CD4-positive, alpha-beta T cell treated with Interleukin-21 for 1 hour (primary cell): ENCODE measurements at regions not wholly inside any gene's neighbourhood (a gene's known extent, or its start where the extent isn't known, plus 50 kb on each side); places are given as distances from the start of the nearest gene placed in this dataset.

ENCODE experiments used
- DNase-seq: peaks from one replicate; pipeline ENCODE4 v3.0.0-alpha.2; 2020

DNA sequence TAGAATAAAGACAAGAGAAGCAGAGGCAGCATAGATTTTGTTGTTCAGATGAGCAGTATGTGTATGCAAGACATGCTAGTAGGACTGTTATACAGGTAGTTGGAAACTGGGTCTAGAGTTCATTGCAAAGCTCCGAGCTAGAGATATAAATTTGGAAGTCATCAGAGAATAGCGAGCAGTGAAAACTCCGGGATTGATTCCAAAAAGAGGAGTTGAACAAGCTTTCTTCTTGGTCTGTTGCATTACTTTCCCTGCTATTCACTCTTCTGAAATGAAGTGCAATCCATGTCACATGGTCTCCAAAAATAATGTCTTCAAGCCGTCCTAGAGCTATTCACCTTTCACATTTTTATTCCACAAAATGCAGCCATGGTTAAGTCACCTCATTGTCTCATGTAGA lies 67.9 kb upstream of the ZNF462 start:
- DNase-seq: no peak

DNA sequence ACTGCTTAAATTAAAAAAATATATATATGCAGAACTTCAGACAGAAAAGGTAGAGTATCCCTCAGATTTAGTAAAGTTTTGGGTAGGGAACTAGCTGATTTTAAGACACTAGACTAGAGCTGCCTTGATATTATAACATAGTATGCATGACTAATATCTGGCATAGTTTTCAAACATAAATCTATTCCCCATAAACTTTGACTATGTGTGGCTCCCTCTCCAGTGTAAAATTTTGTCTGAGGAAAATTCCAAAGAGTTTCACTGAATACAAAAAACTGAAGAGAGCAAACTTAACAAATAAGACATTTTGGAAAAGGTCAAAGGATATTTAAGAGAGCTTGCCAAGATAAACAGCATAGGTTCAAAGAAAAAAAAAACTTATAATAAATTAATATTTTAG lies 66.2 kb upstream of the ZNF462 start:
- DNase-seq: no peak

DNA sequence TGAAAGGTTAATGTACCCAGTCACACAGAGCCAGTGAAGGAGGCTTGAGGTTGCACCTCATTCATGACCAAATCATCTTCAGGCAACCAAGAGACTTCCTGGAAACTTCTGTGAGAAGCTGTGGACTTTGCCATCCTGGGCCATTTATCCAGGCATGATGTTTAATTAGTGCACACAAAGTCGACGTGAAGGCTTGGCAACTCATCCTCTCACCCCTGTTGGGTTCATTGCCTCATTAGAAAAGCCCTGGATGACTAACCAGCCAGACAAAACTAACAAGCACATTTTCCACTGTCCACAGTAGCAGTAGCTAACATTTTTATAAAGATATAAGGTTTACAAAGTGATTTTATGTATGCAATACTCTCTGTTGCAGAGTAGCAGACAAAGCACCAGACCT lies 65.7 kb upstream of the ZNF462 start:
- DNase-seq: no peak

DNA sequence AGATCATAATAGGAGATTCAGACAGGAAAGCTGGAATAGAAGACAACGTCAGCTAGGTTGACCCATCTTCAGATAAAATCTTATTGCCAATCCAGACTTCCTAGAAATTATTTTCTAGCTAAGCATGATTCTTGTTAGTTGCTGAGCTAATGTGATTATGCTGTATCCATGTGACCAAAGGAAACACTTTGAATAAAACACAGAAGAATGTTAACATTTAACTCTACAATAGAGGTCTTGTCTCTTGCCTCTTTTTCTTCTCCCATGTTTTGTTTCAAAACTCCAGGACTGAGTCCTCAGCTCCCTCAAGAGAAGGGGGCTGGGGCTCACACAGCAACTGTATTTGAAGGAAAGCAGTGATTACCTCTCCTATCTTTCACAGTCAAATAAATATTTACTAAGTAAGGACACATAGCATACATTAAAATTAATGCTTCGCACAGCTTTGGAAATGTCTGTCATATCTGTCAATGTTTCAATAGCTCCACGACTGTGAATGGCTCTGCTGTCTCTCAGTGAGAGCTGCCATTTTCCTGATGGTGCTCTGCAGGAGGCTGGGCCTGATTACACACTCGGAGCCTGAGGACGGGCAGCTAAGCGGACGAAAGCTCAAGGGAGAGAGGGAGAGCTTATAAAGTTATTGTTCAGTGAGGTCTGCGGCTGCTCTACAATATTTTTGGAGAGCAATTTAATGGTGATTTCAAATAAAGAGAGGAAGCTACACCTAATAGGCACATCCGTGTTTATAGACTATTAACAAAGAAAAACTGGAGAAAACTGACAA lies 64.8 kb upstream of the ZNF462 start:
- no peak for DNase-seq

DNA sequence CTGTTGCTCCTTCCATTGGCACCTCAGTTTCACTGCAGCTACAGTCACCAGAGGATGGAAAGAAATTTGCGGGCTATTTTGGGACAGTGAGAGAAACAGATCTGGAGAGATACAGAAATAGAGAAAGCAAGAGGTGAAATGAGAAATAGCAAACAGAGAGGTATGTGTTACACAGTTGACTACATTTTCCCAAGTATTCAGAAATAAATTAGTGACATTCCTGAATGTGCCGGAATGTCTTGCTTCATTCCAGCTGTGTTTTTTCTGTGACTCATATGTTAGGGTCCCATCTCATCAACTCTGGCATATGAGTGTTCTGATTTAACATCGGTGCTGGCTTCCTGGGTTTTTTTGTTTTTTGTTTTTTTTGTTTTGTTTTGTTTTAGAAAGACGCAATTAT lies 63.8 kb upstream of the ZNF462 start:
- no peak for DNase-seq

DNA sequence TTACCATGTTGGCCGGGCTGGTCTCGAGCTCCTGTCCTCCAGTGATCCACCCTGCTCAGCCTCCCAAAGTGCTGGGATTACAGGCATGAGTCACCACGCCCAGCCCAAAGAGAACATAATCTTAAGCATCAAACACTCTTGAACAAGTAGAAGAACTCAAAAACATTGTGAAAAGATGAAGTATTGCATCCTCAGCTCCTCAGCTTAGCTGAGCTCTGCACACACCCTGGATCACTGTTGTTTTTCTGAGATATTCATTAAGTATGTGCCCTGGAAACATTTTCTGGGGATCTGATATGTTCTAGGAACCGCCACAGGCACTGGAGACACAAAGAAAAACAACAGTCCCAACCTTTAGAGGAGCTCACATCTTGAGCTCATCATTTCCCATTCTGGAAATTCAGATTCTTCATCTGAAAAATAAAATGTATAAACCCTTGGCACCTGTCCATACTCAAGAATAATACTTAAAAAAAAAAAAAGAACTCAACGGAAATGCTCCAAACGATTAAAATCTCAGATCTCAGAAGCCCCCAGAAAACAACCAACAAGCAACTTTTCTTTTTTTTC lies 62.2 kb upstream of the ZNF462 start:
- no peak for DNase-seq

DNA sequence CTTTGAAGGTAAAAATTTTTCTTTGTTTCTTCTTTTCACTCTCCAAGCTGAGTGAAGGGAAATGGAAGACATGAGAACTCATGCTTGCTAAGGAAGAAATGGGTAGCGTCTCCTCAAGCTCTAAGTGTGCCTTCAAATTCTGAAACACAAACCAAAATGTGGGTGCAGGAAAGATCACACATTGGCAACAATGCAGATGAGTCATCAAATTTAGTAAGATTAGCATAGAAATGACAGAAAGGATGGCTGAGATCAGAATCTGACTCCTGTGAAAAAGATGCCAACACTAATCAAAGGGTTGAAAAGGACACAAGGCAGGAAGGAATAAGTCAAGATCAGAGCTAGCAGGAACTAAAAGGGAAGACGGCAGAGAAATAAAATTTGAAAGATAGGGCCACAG lies 61.1 kb upstream of the ZNF462 start:
- DNase-seq: no peak
